Adipocyte (in vitro differentiated cells): ENCODE measurements at regions not wholly inside any gene's neighbourhood (a gene's known extent, or its start where the extent isn't known, plus 50 kb on each side); places are given as distances from the start of the nearest gene placed in this dataset.

Experiments used
- DNase-seq: peaks from one replicate; pipeline ENCODE4 v3.0.0-alpha.2; 2015; ENCODE audit warnings: low read depth
- H3K27me3 ChIP-seq: replicated peaks from 2 replicates; pipeline ENCODE4 v1.7.0; 2013; ENCODE audit warnings: mild to moderate bottlenecking, low read length, moderate library complexity; ENCODE audit not compliant: control insufficient read depth, insufficient read depth
- H3K36me3 ChIP-seq: 2 replicates; pipeline ENCODE4 v1.7.0; 2013; ENCODE audit warnings: low read length, mild to moderate bottlenecking, moderate library complexity; ENCODE audit not compliant: control insufficient read depth, insufficient read depth, severe bottlenecking
- H3K4me1 ChIP-seq: 2 replicates; pipeline ENCODE4 v1.7.0; 2013; ENCODE audit warnings: mild to moderate bottlenecking, low read length, moderate library complexity; ENCODE audit not compliant: control insufficient read depth, insufficient read depth
- H3K4me3 ChIP-seq: 2 replicates; pipeline ENCODE4 v1.7.0; 2013; ENCODE audit warnings: mild to moderate bottlenecking, low read length, moderate library complexity
- H3K9ac ChIP-seq: 2 replicates; pipeline ENCODE4 v1.7.0; 2013; ENCODE audit warnings: mild to moderate bottlenecking, low read length, moderate library complexity
- H3K9me3 ChIP-seq: 2 replicates; pipeline ENCODE4 v1.7.0; 2013; ENCODE audit warnings: mild to moderate bottlenecking, low read length, moderate library complexity; ENCODE audit not compliant: control insufficient read depth

GRCh38 chr3:5663601-5664000, 476.1 kb downstream of the EDEM1 start:
- H3K36me3 ChIP-seq: no peaks in the 10 kb centered on the region
- peaks cover 5% of the 10 kb centered on the region for H3K9me3 ChIP-seq
- no peaks in the 10 kb centered on the region for H3K27me3 ChIP-seq
- no peaks in the 10 kb centered on the region for H3K4me1 ChIP-seq
- no peak overlapping the region for H3K9ac ChIP-seq
- DNase-seq: no peak
- H3K4me3 ChIP-seq: no peak overlapping the region

GRCh38 chr3:5666455-5666854, 478.9 kb downstream of the EDEM1 start:
- Histone ChIP-seq H3K36me3 (no peaks in the 10 kb centered on the region), H3K9ac (no peak overlapping the region), H3K9me3 (peaks cover 5% of the 10 kb centered on the region), H3K4me1 (no peaks in the 10 kb centered on the region), H3K27me3 (no peaks in the 10 kb centered on the region), H3K4me3 (no peak overlapping the region)
- DNase-seq: no peak

GRCh38 chr3:5673521-5673920, 486.0 kb downstream of the EDEM1 start:
- no peaks in the 10 kb centered on the region for H3K36me3 ChIP-seq
- no peak overlapping the region for H3K4me3 ChIP-seq
- no peak for DNase-seq
- H3K9ac ChIP-seq: no peak overlapping the region
- no peaks in the 10 kb centered on the region for H3K27me3 ChIP-seq
- no peaks in the 10 kb centered on the region for H3K4me1 ChIP-seq
- H3K9me3 ChIP-seq: no peaks in the 10 kb centered on the region

DNA sequence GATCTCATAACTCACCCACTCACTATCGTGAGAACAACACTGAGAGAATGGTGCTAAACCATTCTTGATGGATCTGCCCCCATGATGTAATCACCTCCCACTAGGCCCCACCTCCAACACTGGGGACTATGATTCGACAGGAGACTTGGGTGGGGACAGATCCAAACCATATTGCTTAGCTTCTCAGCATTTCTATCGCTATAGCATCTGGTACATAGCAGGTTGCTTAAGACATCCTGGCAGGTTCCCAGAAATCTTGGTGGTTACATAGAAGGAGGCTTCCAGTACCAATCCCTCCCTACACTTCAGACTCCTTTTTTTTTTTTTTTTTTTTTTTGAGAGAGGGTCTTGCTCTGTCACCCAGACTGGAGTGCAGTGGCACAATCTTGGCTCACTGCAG, 487.8 kb downstream of the EDEM1 start:
- Histone ChIP-seq H3K4me3 (no peak overlapping the region), H3K27me3 (no peaks in the 10 kb centered on the region), H3K4me1 (no peaks in the 10 kb centered on the region), H3K9me3 (peaks cover 4% of the 10 kb centered on the region), H3K9ac (no peak overlapping the region), H3K36me3 (no peaks in the 10 kb centered on the region)
- no peak for DNase-seq

DNA sequence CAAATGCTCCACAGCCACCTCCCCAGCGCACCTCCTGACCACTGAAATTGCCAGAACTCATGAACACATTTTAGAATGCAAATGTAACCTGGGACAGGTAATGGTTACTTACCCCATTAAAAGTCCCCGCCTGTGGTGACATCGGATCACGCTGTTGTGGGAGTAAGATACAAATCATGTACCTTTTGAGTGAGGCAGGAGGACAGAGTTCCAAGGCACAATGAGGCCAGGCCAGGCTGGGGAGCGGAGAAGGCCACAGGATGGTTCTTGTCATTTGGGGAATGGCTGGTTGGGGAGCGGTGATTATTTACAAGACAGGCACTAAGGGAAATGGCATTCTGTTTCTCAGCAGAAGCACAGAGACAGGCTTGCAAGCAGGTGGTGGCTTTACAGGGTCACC, 490.0 kb downstream of the EDEM1 start:
- H3K9me3 ChIP-seq: peaks cover 4% of the 10 kb centered on the region
- H3K4me3 ChIP-seq: no peak overlapping the region
- no peaks in the 10 kb centered on the region for H3K36me3 ChIP-seq

GRCh38 chr3:5678248-5678647, 490.7 kb downstream of the EDEM1 start:
- Histone ChIP-seq H3K9me3 (peaks cover 4% of the 10 kb centered on the region), H3K9ac (no peak overlapping the region), H3K36me3 (no peaks in the 10 kb centered on the region), H3K4me3 (no peak overlapping the region), H3K4me1 (no peaks in the 10 kb centered on the region), H3K27me3 (no peaks in the 10 kb centered on the region)
- no peak for DNase-seq

More for the DNA sequence above, 490.0 kb downstream of the EDEM1 start:
- no peaks in the 10 kb centered on the region for H3K4me1 ChIP-seq
- H3K9ac ChIP-seq: no peak overlapping the region
- DNase-seq: no peak
- H3K27me3 ChIP-seq: no peaks in the 10 kb centered on the region

- Histone ChIP-seq H3K27me3 (no peaks in the 10 kb centered on the region), H3K4me3 (no peak overlapping the region), H3K9me3 (peaks cover 4% of the 10 kb centered on the region), H3K4me1 (no peaks in the 10 kb centered on the region), H3K9ac (no peak overlapping the region), H3K36me3 (no peaks in the 10 kb centered on the region)
- no peak for DNase-seq
Measured at GRCh38 chr3:5678844-5679243, 491.3 kb downstream of the EDEM1 start.

DNA sequence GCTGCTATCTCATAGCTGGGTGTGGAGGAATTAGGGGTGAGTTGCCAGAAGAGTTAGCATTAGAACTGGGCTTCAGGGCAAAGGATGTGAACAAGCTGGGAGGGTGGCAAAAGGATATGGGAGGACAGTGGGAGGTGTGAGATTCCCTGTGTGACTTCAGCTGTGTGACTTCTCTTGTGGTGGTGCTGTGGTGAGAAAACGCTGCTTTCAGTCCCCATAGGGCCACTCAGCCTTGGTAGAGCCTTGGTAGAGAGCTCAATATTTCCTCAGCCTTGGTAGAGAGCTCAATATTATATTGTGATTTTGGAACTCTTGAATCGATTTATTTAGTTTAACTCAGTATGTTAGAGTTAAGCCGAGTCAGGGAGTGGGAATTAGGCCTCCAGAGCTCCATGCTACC, 499.7 kb downstream of the EDEM1 start:
- no peak for DNase-seq
- no peak overlapping the region for H3K9ac ChIP-seq
- H3K36me3 ChIP-seq: no peaks in the 10 kb centered on the region
- H3K27me3 ChIP-seq: no peaks in the 10 kb centered on the region
- H3K4me3 ChIP-seq: no peak overlapping the region
- H3K9me3 ChIP-seq: peaks cover 24% of the 10 kb centered on the region
- no peaks in the 10 kb centered on the region for H3K4me1 ChIP-seq

DNA sequence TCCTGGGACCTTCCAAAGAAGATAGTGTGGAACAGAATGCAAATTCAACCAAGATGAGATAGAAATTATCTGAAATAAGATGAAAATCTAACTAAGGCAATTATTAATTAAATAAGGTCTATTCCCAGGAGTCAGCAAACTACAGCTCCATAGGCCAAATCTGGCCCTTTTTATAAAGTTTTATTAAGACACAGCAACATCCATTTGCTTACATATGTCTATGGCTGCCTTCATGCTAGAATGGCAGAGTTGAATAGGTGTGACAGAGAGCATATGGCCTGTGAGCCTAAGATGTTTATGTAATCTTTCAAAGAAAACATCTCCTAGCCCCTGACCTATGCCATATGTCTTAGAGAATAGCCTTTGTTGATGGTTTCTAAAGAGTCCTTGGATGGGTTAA, 503.0 kb downstream of the EDEM1 start:
- Histone ChIP-seq H3K27me3 (no peaks in the 10 kb centered on the region), H3K4me3 (no peak overlapping the region), H3K9me3 (peaks cover 24% of the 10 kb centered on the region), H3K36me3 (no peaks in the 10 kb centered on the region), H3K9ac (no peak overlapping the region), H3K4me1 (no peaks in the 10 kb centered on the region)
- DNase-seq: no peak

GRCh38 chr3:5690904-5691532, 503.5 kb downstream of the EDEM1 start:
- Histone ChIP-seq H3K4me1 (no peaks in the 10 kb centered on the region), H3K9me3 (peaks cover 22% of the 10 kb centered on the region), H3K36me3 (no peaks in the 10 kb centered on the region), H3K27me3 (no peaks in the 10 kb centered on the region), H3K9ac (no peak overlapping the region), H3K4me3 (no peak overlapping the region)
- no peak for DNase-seq

GRCh38 chr3:5692446-5692845, 504.9 kb downstream of the EDEM1 start:
- Histone ChIP-seq H3K9ac (no peak overlapping the region), H3K4me1 (no peaks in the 10 kb centered on the region), H3K36me3 (no peaks in the 10 kb centered on the region), H3K4me3 (no peak overlapping the region), H3K9me3 (peaks cover 20% of the 10 kb centered on the region), H3K27me3 (no peaks in the 10 kb centered on the region)
- no peak for DNase-seq

- DNase-seq: no peak
- H3K36me3 ChIP-seq: no peaks in the 10 kb centered on the region
- H3K4me3 ChIP-seq: no peak overlapping the region
- H3K27me3 ChIP-seq: no peaks in the 10 kb centered on the region
- no peak overlapping the region for H3K9ac ChIP-seq
- no peaks in the 10 kb centered on the region for H3K4me1 ChIP-seq
- H3K9me3 ChIP-seq: peaks cover 18% of the 10 kb centered on the region
Measured at GRCh38 chr3:5694266-5694665, 506.8 kb downstream of the EDEM1 start.
